ENCODE measurements at regions not wholly inside any gene's neighbourhood (a gene's known extent, or its start where the extent isn't known, plus 50 kb on each side); places are given as distances from the start of the nearest gene placed in this dataset.

DNA sequence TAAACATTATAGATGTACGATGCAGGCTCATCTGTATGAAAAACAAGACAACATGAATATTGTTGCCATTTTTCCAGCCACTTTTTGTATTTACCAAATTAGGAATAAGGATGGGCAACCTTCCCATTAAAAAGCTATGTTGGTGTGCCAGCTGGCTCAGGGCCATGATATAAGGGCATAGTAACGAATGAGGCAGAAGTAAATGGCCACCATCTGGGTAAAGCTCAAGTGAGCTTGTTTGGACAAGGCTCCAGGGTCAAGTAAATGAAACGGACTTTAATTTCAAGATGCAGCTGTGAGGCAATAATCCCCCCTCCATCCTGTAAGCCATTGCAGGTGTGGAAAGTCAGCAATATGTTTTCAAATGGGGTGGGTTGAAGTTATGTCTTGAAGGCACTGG lies 930.9 kb upstream of the CDH8 start:
- 31 to 37% methylated on average over 3 of the region's 3 CpGs for WGBS, 2 donors
- DNase-seq = no peak
- no peaks in the 10 kb centered on the region for H3K9me3 ChIP-seq
- no peaks in the 10 kb centered on the region for H3K27me3 ChIP-seq
- TF ChIP-seq POLR2A (IDR thresholded peaks at IDR 0.05) = no peak
- TF ChIP-seq, protein P1, sequence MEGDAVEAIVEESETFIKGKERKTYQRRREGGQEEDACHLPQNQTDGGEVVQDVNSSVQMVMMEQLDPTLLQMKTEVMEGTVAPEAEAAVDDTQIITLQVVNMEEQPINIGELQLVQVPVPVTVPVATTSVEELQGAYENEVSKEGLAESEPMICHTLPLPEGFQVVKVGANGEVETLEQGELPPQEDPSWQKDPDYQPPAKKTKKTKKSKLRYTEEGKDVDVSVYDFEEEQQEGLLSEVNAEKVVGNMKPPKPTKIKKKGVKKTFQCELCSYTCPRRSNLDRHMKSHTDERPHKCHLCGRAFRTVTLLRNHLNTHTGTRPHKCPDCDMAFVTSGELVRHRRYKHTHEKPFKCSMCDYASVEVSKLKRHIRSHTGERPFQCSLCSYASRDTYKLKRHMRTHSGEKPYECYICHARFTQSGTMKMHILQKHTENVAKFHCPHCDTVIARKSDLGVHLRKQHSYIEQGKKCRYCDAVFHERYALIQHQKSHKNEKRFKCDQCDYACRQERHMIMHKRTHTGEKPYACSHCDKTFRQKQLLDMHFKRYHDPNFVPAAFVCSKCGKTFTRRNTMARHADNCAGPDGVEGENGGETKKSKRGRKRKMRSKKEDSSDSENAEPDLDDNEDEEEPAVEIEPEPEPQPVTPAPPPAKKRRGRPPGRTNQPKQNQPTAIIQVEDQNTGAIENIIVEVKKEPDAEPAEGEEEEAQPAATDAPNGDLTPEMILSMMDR (IDR thresholded peaks at IDR 0.05) = no peak
- no peak overlapping the region for H3K4me3 ChIP-seq (replicated peaks in 1 of 3)
- no peaks in the 10 kb centered on the region for H3K4me1 ChIP-seq
- H3K36me3 ChIP-seq = no peaks in the 10 kb centered on the region
- no peak overlapping the region for H3K27ac ChIP-seq
- intact Hi-C loops (cut with DNase I) = no loop called here

DNA sequence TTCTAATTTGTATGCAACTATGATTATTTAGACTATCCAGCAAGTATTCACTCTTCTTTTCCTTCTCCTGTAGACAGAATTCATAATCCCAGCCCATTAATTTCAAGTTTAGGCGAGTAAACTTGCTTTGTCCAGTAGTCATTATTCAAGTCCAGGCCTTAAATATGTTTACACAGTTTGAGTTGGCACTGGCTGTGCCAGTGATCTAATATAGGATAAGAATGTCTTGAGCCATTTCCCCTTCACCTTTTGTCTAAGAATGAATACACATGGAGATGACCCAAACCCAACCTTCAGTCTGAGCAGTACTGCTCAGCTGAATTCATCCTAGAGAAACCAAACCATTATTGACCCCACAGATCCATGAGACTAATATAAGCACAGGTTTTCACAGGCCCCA lies 930.4 kb upstream of the CDH8 start:
- no peaks in the 10 kb centered on the region for H3K4me1 ChIP-seq
- no peak overlapping the region for H3K27ac ChIP-seq
- WGBS, 2 donors = 92% methylated on average over 1 of the region's 1 CpG
- no peaks in the 10 kb centered on the region for H3K9me3 ChIP-seq
- H3K4me3 ChIP-seq (replicated peaks in 1 of 3) = no peak overlapping the region
- H3K36me3 ChIP-seq = no peaks in the 10 kb centered on the region
- no peak for DNase-seq
- TF ChIP-seq POLR2A (IDR thresholded peaks at IDR 0.05) = no peak
- TF ChIP-seq, protein P1 (IDR thresholded peaks at IDR 0.05) = no peak
- intact Hi-C loops (cut with DNase I) = no loop called here
- no peaks in the 10 kb centered on the region for H3K27me3 ChIP-seq

DNA sequence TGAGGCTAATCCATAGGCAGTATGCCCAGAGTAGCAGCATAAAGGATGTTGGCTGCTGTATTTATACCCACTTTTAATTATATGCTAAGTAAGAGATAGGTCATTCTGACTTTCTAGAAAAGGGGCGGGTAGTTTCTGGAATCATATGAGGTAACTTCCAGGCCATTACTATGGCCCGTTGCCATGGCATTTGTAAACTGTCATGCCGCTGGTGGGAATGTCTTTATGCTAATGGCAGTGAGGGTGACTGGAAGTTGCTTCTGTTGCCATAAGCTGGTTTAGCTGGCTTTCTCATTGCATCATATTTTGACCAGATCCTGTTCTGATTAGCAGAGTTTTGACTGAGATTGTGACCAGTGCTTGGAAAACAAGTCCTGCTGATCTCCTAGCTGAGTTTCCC lies 929.6 kb upstream of the CDH8 start:
- intact Hi-C loops (cut with DNase I) = no loop called here
- WGBS, 2 donors = 96 to 97% methylated on average over 3 of the region's 3 CpGs
- Histone ChIP-seq H3K27me3 (no peaks in the 10 kb centered on the region), H3K36me3 (no peaks in the 10 kb centered on the region), H3K27ac (no peak overlapping the region), H3K4me3 (replicated peaks in 1 of 3) (no peak overlapping the region), H3K4me1 (no peaks in the 10 kb centered on the region), H3K9me3 (no peaks in the 10 kb centered on the region)
- TF ChIP-seq POLR2A (IDR thresholded peaks at IDR 0.05) = no peak
- TF ChIP-seq, protein P1 (IDR thresholded peaks at IDR 0.05) = no peak
- no peak for DNase-seq

DNA sequence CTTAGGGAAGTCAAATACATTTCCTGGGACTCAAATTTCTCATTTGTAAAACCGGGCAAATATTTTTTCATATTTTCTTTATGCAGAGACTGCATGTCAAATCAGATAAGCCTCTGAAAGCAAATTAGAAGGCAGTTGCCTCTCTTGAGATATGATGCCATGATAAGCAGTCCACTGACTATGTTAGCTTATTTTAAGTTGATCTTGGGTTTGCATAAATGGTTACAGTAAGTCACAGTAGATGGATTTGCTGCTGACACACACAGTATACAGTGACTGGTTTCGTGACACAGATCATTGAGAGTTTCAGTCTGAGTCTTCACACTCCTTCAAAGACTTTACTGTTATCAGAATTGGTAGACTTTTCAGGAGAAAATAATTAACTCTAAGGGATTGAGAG lies 927.6 kb upstream of the CDH8 start:
- H3K36me3 ChIP-seq = no peaks in the 10 kb centered on the region
- WGBS, 2 donors = 64 to 79% methylated on average over 2 of the region's 2 CpGs
- TF ChIP-seq, protein P1 (IDR thresholded peaks at IDR 0.05) = no peak
- TF ChIP-seq POLR2A (IDR thresholded peaks at IDR 0.05) = no peak

DNA sequence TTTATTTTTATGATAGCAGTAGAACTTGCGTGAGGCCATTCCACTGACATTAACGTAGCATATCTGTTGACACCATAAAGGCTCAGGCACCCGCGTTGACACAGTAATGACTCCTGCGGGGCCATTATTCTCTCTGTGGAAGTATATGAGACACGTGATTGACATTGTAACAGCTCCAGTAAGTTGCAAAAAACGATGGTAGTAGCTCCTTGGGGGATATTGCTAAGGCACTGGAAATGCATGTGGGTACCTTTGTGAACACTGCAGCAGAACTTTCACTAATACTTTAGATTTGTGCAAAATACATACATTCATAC lies 918.8 kb upstream of the CDH8 start:
- no peaks in the 10 kb centered on the region for H3K36me3 ChIP-seq
- no peaks in the 10 kb centered on the region for H3K27me3 ChIP-seq
- TF ChIP-seq POLR2A (IDR thresholded peaks at IDR 0.05) = no peak
- TF ChIP-seq, protein P1 (IDR thresholded peaks at IDR 0.05) = no peak
- no peak overlapping the region for H3K27ac ChIP-seq
- 67 to 75% methylated on average over 7 of the region's 7 CpGs for WGBS, 2 donors
- no peaks in the 10 kb centered on the region for H3K9me3 ChIP-seq
- intact Hi-C loops (cut with DNase I) = no loop called here
- no peak for DNase-seq
- H3K4me1 ChIP-seq = no peaks in the 10 kb centered on the region
- H3K4me3 ChIP-seq (replicated peaks in 1 of 3) = no peak overlapping the region

More for the DNA sequence above, 927.6 kb upstream of the CDH8 start:
- intact Hi-C loops (cut with DNase I) = no loop called here
- no peak for DNase-seq
- no peaks in the 10 kb centered on the region for H3K4me1 ChIP-seq
- no peak overlapping the region for H3K4me3 ChIP-seq (replicated peaks in 1 of 3)
- no peaks in the 10 kb centered on the region for H3K9me3 ChIP-seq
- H3K27ac ChIP-seq = no peak overlapping the region
- no peaks in the 10 kb centered on the region for H3K27me3 ChIP-seq

All from thyroid gland (tissue), 4 donors.